Amygdala (tissue), 56 donors: ENCODE measurements at regions not wholly inside any gene's neighbourhood (a gene's known extent, or its start where the extent isn't known, plus 50 kb on each side); places are given as distances from the start of the nearest gene placed in this dataset.
"Not testable (repeated sequence)": the region's sequence is repeated elsewhere in the genome, so short reads cannot be mapped to it uniquely, and the experiment has no call there.

Source experiments
- DNase-seq, 56 donors: peaks; one replicate each; lab custom pipeline; 2025; lab: John Stamatoyannopoulos, UW

DNA sequence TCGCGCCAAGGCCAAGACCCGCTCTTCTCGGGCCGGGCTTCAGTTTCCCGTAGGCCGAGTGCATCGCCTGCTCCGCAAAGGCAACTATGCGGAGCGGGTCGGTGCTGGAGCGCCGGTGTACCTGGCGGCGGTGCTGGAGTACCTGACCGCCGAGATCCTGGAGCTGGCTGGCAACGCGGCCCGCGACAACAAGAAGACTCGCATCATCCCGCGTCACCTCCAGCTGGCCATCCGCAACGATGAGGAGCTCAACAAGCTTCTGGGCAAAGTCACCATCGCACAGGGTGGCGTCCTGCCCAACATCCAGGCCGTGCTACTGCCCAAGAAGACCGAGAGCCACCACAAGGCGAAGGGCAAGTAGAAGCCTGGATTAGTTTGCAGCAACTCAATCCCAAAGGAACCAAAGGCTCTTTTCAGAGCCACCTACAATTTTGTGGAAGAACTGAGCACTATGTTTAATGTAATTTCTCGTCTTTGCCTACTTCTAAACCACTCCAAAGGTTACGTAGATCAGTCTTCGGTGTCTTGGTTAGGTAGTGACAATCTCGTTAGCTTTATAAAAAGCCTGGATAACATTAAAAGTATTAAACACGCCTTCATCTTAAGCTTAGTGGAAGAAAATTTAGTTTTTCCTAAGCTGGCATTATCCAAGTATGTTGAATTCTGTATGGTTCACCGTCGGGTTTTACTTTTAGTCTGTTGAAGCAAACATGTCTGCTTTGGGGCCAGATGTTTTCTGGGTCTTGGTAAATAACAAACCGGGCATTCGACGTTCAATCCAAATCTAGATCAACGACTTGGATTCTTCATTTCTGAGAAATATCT lies 103.7 kb downstream of the OR2B2 start:
- not testable (repeated sequence) for DNase-seq

GRCh38 chr6:27807441-27808241 lies 104.6 kb downstream of the OR2B2 start:
- peak in 18 of 56 donors; percentile 12 to 69 (median 30) for DNase-seq

DNA sequence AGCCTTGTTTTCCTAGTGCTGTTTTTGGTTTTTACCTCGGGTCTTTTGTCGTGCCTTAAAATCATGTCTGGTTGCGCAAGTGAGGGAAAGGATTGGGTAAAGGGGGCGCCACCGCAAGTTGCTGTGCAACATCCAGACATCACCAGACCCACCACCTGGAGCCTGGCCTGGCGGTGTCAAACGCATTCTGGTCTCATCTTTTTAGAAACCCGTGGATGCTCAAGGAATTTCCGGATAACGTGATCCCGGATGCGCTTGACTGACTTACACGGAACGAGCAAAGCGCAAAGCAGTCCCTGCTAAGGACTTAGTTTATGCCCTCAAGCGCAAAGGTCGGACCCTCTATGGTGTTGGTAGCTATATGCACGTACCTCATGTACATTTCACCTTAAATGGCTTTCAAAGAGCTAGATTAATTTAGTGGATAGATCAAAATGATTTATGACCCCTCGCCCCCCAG lies 105.2 kb downstream of the OR2B2 start:
- DNase-seq: peak in 6 of 56 donors; percentile 1 to 10 (median 6)

GRCh38 chr6:27805347-27805746 lies 106.8 kb downstream of the OR2B2 start:
- no peak for DNase-seq

DNA sequence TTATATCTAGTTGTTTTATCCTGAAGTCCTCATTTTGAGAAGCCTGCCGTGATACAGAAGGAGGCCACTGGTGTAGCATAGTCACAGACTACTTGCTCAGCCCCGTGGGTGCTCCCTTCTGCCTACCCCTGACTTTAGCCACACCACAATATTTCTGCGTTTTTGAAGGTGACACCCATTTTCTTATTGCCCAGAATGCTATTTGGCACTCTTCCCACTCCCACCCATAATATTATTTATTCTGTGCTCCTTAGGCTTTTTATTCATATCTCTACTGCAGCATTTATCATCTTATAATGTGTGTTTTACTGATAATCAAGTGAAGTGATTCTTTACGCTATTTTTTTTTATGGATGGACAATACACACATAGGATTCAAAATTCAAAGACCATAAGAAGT lies 107.3 kb downstream of the OR2B2 start:
- no peak for DNase-seq

DNA sequence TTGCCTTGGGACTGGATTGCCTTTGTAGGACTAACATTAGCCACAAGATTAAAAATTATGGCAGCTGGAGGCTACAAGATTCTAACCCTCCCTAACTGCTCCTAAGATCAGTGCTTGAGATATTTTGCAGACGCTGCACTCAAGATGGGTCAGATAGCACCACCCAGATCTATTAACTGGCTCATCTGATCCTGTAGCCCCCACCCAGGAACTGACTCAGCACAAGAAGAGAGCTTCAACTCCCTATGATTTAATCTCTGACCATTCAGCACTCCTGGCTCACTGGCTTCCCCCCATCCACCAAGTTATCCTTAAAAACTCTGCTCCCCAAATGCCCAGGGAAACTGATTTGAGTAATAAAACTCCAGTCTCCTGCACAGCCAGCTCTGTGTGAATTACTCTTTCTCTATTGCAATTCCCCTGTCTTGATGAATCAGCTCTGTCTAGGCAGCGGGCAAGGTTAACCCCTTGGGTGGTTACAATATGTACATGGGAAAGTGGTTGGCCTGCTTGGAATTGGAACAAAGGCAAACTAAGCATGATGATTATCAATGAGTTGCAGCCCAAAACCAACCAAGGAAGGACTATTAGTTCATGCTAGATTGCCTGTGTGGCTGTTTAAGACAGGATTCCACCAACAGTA lies 111.3 kb downstream of the OR2B2 start:
- DNase-seq: no peak

DNA sequence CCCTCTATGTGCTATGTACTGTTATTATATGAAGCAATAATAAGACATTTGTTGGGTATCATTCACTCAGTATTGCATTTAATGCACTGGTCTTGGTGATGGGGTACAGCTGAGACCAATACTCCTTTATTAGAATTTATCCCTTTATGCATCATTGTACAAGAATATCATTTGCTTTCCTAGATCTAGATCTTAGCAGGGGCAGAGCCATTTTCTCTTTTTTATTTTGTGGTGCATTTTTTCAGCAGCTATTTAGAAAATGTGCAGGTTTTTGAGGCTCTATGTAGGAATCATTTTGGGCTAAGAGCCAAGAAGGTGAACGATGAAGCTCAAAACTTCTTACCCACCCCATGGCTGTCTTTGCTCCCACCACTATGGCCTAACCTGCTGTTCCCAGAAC lies 114.2 kb downstream of the OR2B2 start:
- DNase-seq: no peak

- not testable (repeated sequence) for DNase-seq
Observed at GRCh38 chr6:27796736-27797481, 115.3 kb downstream of the OR2B2 start.

DNA sequence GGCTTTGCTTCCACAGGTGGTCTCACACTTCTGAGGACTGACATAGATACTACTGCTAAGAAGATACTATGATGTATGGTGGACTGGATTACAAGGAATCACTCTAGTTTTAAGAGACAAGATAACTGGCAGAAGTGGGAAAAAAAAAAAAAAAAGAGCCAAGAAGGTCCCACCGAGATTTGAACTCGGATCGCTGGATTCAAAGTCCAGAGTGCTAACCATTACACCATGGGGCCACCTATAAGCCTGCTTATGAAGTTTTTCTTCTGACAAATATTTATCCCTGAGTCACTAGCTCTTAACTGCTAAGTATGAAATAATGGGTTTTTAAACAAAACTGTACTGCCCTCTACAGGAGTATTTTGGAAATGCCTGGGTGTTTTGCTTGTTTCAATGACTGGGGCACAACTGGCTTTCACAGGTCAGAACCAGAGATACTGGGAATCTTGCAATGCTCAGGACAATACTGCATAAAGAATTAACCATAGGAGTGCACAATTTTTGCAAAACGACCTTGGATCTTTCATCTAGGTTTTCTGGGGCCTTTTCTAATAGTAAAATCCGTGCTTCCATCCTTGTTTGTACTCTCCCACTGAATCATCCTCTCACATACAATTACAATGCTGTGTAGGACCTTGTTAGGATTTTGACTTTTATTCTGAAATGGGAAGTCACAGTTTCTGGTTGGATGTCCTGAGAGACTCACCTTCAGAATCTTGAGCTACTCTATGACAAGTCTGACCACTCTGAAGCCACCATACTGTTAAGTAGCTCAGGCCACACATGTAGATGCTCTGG lies 116.3 kb downstream of the OR2B2 start:
- DNase-seq: peak in 9 of 56 donors; percentile 1 to 75 (median 13)

DNA sequence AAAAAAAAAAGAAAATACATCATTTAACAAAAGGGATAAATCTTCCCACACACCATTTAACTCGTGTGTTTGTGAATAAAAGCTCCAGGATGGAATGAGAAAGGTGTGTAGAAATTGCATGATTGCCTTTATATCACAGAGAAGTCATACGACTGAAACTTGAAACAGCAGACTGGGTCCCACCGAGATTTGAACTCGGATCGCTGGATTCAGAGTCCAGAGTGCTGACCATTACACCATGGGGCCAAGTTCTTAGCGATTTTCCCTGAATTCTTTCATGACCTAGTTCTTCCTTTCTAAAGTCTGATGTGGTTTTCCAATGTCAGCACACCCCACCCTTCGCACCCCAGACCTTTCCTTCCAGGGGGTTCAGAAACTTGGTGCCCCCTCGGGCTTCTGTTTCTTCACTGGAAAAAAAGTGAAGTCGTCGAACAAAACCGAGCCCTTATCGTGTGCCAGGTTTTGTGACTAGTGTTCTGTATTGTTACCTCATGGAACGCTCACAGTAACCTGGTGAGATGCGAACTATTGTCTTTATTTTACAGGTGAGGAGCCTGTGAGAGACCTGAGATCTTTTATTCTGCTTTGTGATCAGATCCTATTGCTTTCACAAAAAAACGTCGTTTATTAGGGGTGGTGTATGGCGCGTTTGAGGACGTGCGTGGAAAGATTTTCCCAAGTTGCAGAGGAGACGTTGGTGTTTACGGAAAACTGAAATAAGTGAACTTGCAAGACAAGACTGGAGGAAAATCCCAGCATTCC lies 120.8 kb downstream of the OR2B2 start:
- DNase-seq: peak in 31 of 56 donors; percentile 5 to 77 (median 26)

GRCh38 chr6:27788376-27788775 lies 123.8 kb downstream of the OR2B2 start:
- DNase-seq: not testable (repeated sequence)

GRCh38 chr6:27786048-27786447 lies 126.1 kb downstream of the OR2B2 start:
- DNase-seq: no peak

DNA sequence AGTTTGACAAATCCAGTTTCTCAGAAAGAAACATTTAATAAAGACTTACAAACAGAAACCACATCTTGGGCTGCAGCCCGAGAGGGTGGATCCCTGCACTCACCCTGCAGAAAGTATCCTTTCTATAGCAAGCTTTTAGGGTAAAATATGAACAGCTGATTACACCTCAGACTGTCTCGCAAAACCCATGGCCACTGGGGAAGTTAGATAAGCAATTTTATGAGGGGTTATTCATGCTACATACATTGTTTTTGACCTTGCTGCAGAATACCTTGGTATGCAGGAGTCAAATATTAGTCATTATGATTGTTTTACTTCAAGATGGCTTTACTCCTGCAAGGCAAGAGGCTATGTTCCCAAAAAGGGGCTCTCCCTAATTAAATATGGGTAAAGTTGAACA lies 126.9 kb downstream of the OR2B2 start:
- DNase-seq: no peak

GRCh38 chr6:27782748-27783147 lies 129.4 kb downstream of the OR2B2 start:
- DNase-seq: no peak

DNA sequence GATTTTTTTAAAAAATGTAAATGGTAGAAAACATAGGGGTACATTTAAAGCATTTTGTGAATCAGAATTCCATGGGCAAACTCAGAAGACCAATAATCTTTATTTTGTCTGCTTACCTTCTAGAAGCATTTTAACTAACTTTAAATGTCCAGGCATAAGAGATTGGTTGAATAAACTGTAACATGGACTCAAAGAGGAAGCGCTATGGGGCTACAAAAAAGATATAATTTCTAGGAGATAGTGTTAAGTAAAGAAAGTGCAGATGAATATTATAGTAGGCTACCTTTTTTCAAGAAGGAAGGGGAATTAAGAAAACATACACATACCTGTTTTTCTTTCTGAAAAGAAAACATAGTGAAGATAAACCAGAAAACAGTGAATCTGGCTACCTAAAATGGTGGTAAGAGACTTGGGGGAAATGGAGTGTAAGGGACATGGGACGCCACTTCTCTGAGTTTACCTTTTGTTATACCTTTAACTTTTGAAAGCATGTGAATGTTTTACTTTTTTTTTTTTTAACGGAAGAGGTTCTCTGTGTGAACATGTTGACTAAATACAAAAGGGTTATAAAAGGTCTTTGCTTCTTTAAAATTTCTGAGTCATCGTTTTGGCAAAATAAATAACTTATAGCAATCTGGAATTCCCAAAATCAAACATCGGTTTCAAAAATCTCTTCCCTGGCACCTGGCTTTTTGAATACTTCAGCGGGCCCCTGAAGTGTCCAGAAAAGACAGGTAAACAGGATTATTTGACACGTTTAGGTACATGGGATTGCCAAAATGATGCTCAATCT lies 133.4 kb downstream of the OR2B2 start:
- no peak for DNase-seq

DNA sequence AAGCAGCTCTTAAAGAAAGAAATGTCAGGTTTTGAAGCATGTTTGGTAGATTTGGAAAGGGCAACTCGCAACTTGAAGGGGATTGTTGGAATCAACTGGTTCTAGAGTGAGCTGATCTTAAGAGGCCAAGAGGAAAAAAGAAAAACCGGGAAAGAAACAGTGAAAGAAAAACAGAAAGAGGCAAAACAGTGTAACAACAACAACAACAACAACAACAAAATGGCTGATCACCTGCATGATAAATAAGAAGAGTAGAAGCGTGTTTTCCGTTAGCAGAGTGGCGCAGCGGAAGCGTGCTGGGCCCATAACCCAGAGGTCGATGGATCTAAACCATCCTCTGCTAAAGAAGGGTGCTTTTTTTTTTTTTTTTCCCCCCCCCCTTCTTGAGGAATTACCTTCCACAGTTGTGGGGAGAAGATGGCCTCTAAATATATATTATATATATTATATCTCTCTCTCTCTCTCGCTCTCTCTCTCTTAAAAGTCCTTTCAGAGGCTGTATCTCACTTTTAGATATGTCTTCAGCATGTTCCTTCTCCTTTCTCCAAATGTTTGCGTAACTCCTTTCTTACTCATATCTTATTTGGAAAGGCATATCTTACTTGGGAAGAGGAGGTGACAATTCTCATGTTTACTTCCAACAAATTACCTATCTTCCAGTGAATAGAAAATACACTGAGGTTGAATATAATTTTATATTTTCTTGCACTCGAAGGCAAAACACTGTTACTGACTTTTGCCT lies 134.4 kb downstream of the OR2B2 start:
- DNase-seq: no peak

DNA sequence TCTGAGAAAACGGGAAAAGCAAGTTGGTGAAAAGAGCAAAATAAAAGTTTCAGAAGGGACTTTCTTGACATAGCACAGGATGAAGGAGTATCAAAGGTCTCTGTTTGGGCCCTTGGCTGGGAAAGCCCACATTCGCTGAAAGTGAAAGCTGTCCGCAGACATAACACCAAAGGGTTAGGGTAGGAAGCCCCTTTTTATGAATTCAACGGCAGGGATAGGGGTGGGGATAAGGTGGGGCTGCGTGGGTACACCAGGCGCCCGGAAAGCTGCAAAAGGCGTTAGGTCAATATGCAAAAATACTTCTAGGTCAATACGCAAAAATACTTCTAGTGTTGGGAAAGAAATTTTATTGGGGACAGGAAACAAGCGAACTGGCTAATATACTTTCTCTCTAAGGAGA lies 135.1 kb downstream of the OR2B2 start:
- no peak for DNase-seq
